ENCODE measurements at regions not wholly inside any gene's neighbourhood (a gene's known extent, or its start where the extent isn't known, plus 50 kb on each side); places are given as distances from the start of the nearest gene placed in this dataset.

- intact Hi-C loops (cut with micrococcal nuclease; ENCODE audit: unreplicated experiment) = no loop called here
- ChIA-PET CTCF (ENCODE audit: unreplicated experiment) (no interaction called here), POLR2A (no interaction called here)
- H3K79me2 ChIP-seq (ENCODE audit: insufficient read depth, low read depth, low read length) = no peaks in the 10 kb centered on the region
- H3K4me3 ChIP-seq (ENCODE audit: low read depth, low read length, poor library complexity, severe bottlenecking) = no peak overlapping the region
- no TSS peak for BruUV-seq (replicated peaks)
- H4K20me1 ChIP-seq (ENCODE audit: insufficient read depth, low read length) = no peaks in the 10 kb centered on the region
- no peaks in the 10 kb centered on the region for H3K9me3 ChIP-seq (ENCODE audit: low read length)
- H3K4me2 ChIP-seq (ENCODE audit: low read length) = no peak overlapping the region
- TF ChIP-seq EZH2phosphoT487 (IDR thresholded peaks at IDR 0.05; ENCODE audit: borderline replicate concordance, low read depth, low read length) (no peak), CTCF (conservative IDR thresholded peaks at IDR 0.05; ENCODE audit: low read length) (no peak)
- DNase-seq (ENCODE audit: low spot score) = no peak
- no peak overlapping the region for H3K27ac ChIP-seq (ENCODE audit: low read depth, low read length, poor library complexity, severe bottlenecking)
- H3K36me3 ChIP-seq (ENCODE audit: insufficient read depth, low read length) = no peaks in the 10 kb centered on the region
- H2AFZ ChIP-seq (ENCODE audit: low read length) = no peak overlapping the region
- H3K4me1 ChIP-seq (ENCODE audit: insufficient read depth, low read length, poor library complexity, severe bottlenecking) = no peaks in the 10 kb centered on the region
- H3K9me2 ChIP-seq (ENCODE audit: insufficient read depth, low read length) = no peaks in the 10 kb centered on the region
Measured at GRCh38 chr5:90158131-90158530, 251.4 kb downstream of the CETN3 start.

GRCh38 chr5:90153031-90153430, 256.5 kb downstream of the CETN3 start:
- CTCF ChIA-PET (ENCODE audit: unreplicated experiment) = no interaction called here
- H3K4me1 ChIP-seq (ENCODE audit: insufficient read depth, low read length, poor library complexity, severe bottlenecking) = no peaks in the 10 kb centered on the region

More at GRCh38 chr5:90153031-90153430, 256.5 kb downstream of the CETN3 start:
- DNase-seq (ENCODE audit: low spot score) = no peak
- BruUV-seq (replicated peaks) = no TSS peak
- Histone ChIP-seq H3K79me2 (ENCODE audit: insufficient read depth, low read depth, low read length) (no peaks in the 10 kb centered on the region), H3K9me2 (ENCODE audit: insufficient read depth, low read length) (no peaks in the 10 kb centered on the region), H2AFZ (ENCODE audit: low read length) (no peak overlapping the region), H3K36me3 (ENCODE audit: insufficient read depth, low read length) (no peaks in the 10 kb centered on the region), H3K4me3 (ENCODE audit: low read depth, low read length, poor library complexity, severe bottlenecking) (no peak overlapping the region), H3K27ac (ENCODE audit: low read depth, low read length, poor library complexity, severe bottlenecking) (no peak overlapping the region), H3K4me2 (ENCODE audit: low read length) (no peak overlapping the region), H3K9me3 (ENCODE audit: low read length) (no peaks in the 10 kb centered on the region), H4K20me1 (ENCODE audit: insufficient read depth, low read length) (no peaks in the 10 kb centered on the region)
- TF ChIP-seq CTCF (conservative IDR thresholded peaks at IDR 0.05; ENCODE audit: low read length) = no peak
- TF ChIP-seq EZH2phosphoT487 (IDR thresholded peaks at IDR 0.05; ENCODE audit: borderline replicate concordance, low read depth, low read length) = no peak
- intact Hi-C loops (cut with micrococcal nuclease; ENCODE audit: unreplicated experiment) = no loop called here
- POLR2A ChIA-PET = no interaction called here

Measured in OCI-LY7 (cell line).